Left kidney (tissue), 1 donor: ENCODE measurements at regions not wholly inside any gene's neighbourhood (a gene's known extent, or its start where the extent isn't known, plus 50 kb on each side); places are given as distances from the start of the nearest gene placed in this dataset.
A peak's percentile ranks its signal among the peaks of the same experiment; 100 is the strongest.
"Not testable (repeated sequence)": the region's sequence is repeated elsewhere in the genome, so short reads cannot be mapped to it uniquely, and the experiment has no call there.

Source experiments
- DNase-seq: peaks from one replicate; pipeline ENCODE4 v3.0.0-alpha.2; 2013

DNA sequence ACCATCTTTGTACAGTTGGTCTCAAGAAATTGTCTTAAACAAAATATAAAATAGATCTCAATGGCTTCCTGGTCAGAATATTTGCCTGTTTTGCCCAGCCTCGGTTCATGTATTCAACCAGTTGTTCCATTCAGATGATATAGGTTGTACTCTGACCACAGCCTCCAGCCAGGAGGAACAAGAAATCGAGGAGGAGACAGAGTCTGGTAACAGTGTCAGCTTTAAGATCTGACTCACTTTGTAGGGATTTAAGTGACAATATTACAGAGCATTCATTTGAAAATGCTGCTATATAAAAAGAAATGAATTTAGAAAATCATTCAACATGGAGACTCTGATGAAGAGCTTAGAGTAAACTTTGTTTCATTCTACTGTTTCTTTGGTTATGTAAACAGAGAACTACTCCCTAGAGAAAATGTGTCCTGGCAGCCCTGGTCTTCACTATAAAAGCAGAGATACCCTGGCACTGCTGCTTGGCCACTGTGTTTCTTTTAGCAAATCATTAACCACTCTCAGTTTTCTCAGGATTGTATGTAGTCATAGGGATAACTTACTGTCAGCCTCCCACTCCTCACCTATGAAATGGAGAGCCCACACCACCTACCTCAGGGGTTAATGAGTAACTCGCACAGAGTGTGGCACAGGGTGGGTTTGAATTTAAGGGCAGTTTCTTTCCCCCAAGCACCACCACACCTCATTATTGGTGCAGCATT is 53.5 kb downstream of the PAGE2 start:
- DNase-seq: no peak

GRCh38 chrX:55142919-55143310 is 54.1 kb downstream of the PAGE2 start:
- DNase-seq: no peak

- no peak for DNase-seq
Observed at GRCh38 chrX:55143621-55144020, 54.8 kb downstream of the PAGE2 start.

DNA sequence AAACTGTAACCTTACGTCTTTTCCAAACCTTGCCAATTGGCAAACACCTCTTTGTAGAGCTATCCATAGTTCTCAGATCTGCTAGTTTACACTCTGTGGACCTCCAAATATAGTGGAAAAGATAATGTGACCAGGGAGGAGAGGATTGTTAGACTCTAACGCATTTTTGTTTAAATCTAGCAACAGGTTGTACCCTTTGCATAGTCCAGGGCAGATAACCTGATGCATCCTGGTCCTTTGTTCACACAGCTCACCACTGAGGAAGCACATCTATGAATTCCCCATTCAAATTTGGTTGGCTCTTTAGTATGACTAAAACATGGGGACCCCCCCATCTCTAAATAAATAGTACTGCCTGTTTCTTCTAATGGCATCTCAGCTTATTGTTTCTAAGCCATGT is 55.9 kb downstream of the PAGE2 start:
- no peak for DNase-seq

DNA sequence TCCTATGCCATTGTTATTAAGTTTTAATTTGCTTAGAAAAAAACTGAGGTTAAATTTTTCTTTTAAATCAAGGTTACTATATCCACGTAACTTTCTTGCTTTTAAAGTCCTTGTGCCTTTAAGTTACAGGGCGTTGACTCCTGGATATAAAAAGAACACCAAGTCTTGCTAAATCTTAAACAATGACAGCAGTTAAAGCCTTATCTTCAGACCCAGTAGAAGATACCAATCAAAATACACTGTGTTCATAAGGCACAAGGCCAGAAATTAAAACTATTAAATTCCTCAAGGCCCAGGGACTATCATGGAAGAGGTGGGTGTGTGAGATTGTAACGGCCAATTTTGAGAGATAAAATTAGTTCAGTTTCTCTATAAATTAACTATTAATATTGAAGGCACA is 60.4 kb downstream of the PAGE2 start:
- no peak for DNase-seq

DNA sequence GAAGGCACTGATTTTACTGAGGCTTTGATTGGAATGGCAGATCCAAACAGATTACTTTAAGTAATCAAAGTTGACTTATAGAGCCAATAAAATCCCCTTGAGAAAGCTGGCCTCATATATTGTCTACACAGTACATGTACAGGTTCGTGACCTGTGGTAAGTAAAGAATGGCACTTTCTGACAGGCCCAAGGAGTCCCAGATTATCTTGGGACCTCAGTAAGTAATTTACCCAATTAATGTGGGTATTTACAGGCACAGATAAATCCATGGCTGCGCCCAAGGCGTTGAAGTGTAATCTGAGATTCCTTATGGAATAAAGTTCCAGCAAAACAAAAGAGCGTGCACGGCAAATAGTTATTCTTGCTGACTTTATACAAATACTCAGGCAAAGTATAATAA is 62.4 kb downstream of the PAGE2 start:
- no peak for DNase-seq

DNA sequence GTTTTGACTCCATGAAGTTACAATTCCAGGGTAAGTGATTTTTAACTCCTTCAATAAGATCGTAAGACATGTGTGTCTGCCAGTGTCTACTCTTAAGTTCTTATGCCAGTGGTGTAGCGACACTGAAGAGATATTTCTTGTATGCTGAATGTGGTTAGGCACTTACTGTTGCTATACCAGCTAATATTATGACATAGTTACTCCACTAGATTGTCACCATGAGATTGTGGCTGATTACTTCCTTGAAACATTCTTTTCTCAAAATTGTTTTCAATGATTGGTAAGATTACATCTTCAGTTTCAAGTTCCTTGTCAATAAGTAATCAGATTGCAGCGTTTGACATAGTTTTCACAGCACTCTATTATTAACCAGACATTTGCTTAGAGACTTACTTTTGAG is 60.6 kb upstream of the PAGE5 start:
- DNase-seq: no peak

GRCh38 chrX:55160685-55161552 is 59.2 kb upstream of the PAGE5 start:
- peak; percentile 84 for DNase-seq

DNA sequence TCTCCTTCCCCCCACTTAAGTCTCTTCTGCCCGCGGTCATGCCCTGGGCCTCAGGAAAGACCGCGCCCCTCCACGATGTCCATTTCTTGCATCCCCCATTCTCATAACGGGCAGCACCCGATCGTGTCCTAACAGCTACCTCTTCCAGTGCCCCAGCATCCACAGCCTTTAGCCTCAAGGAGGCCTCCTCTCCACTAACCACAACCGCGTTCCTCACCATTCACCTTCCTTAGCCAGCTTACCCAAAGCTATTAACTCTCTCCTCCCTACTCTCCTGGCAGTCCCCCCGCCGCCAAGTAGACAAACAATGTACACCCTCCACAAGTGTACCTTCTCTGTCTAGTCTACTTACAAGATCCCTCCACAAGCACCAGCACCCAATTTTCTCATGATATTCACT is 58.6 kb upstream of the PAGE5 start:
- no peak for DNase-seq

DNA sequence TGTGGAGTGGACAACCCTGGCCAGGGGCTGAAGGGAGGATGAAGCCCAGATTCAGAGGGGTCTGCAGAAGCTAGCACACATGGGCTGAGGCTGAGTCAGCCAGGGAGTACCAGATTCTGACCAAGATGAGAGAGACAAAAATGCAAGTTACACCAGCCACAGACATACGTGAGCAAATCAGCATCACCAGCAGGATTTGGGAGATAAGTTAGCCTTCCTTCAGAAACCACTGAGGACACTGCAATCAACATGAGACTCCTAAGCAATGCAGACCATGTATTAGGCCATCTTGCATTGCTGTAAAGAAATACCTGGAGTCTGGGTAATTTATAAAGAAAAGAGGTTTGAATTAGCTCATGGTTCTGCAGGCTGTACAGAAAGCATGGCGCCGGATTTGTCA is 57.0 kb upstream of the PAGE5 start:
- DNase-seq: no peak

- not testable (repeated sequence) for DNase-seq
Observed at GRCh38 chrX:55165026-55165425, 55.1 kb upstream of the PAGE5 start.

GRCh38 chrX:55167124-55167803 is 52.9 kb upstream of the PAGE5 start:
- no peak for DNase-seq

DNA sequence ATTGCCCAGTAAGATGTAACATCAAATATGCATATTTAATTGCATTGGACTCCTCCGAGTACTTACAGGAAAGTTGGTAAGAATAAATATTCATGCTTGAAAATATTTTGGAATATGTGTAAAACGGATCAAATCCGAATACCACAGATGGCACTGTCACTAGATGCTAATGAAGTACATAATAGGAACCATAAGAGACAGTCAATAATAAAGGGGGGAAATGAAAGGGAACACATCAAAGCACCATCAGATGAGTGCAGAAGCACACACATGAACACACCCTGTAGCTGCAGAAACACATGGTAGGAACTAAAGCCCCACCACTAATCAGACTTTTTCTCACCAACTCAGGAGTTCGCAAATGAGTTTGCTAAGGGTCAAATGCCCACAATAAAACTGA is 52.2 kb upstream of the PAGE5 start:
- DNase-seq: no peak

DNA sequence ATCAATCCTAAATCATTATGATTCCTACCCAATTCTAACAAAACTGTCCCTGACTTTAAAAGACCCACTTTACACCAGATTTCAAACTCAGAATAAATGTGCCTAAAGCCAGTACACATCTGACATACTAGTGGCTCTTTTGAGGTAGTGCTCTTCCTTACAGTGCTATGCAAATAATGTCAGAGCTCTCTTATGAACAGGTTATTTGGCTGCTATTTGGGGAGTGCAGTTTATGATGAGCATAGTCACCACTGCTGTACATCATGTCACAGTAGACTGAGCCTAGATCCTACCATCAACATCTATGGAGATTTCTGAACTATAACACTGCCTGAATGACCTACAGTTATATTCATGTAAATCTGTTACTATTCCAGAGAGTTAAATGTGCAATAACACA is 50.4 kb upstream of the PAGE5 start:
- DNase-seq: no peak
